A673 (cell line): ENCODE measurements at regions not wholly inside any gene's neighbourhood (a gene's known extent, or its start where the extent isn't known, plus 50 kb on each side); places are given as distances from the start of the nearest gene placed in this dataset.
A peak's percentile ranks its signal among the peaks of the same experiment; 100 is the strongest.

Experiments
- BruUV-seq: library from RNA; stranded (reverse); fragments of 400-500 nt; replicated peaks from 2 replicates; lab custom pipeline; 2021; lab: Mats Ljungman, UMichigan
- CTCF ChIA-PET: fragments of 300-600 bp; sonication (Branson Sonifier 250); formaldehyde crosslinking; loops from one replicate; lab custom pipeline; 2022; ENCODE audit warnings: antibody characterized with exemption; lab: Charles Lee
- POLR2A ChIA-PET: fragments of 300-600 bp; sonication (Branson Sonifier 250); formaldehyde crosslinking; loops from one replicate; lab custom pipeline; 2022; ENCODE audit warnings: antibody characterized with exemption; ENCODE audit not compliant: low non-redundant PET; lab: Charles Lee
- DNase-seq: peaks from one replicate; pipeline ENCODE4 v3.0.0-alpha.2; 2015; ENCODE audit warnings: low spot score
- H3K27ac ChIP-seq: fragments of 200-600 bp; sonication (generic); 2 replicates; pipeline ENCODE4 v1.5.1; 2016; ENCODE audit warnings: mixed run types, low read depth, mild to moderate bottlenecking, mixed read lengths, antibody characterized with exemption, low read length; ENCODE audit not compliant: poor library complexity, severe bottlenecking
- H3K27me3 ChIP-seq: fragments of 200-600 bp; sonication (generic); replicated peaks from 2 replicates; pipeline ENCODE4 v1.6.1; 2017; ENCODE audit warnings: mixed run types, low read depth, mild to moderate bottlenecking, mixed read lengths, antibody characterized with exemption, low read length; ENCODE audit not compliant: insufficient read depth, poor library complexity
- H3K36me3 ChIP-seq: fragments of 200-600 bp; sonication (generic); 2 replicates; pipeline ENCODE4 v1.6.1; 2016; ENCODE audit warnings: mixed run types, mild to moderate bottlenecking, mixed read lengths, antibody characterized with exemption, low read length; ENCODE audit not compliant: insufficient read depth, poor library complexity, severe bottlenecking
- H3K4me1 ChIP-seq: fragments of 200-600 bp; sonication (generic); 2 replicates; pipeline ENCODE4 v1.6.1; 2017; ENCODE audit warnings: mixed run types, mild to moderate bottlenecking, mixed read lengths, antibody characterized with exemption, low read length; ENCODE audit not compliant: insufficient read depth, poor library complexity, severe bottlenecking
- H3K4me3 ChIP-seq: fragments of 200-600 bp; sonication (generic); 2 replicates; pipeline ENCODE4 v1.5.1; 2016; ENCODE audit warnings: low read depth, mixed run types, mild to moderate bottlenecking, mixed read lengths, low read length; ENCODE audit not compliant: poor library complexity, severe bottlenecking
- H3K9me3 ChIP-seq: fragments of 200-600 bp; sonication (generic); 2 replicates; pipeline ENCODE4 v1.6.1; 2016; ENCODE audit warnings: mixed run types, low read depth, mild to moderate bottlenecking, mixed read lengths, antibody characterized with exemption, low read length; ENCODE audit not compliant: poor library complexity, severe bottlenecking
- EZH2 ChIP-seq: fragments of 200-600 bp; sonication (generic); IDR thresholded peaks from 2 replicates; pipeline ENCODE4 v1.6.1; 2017; ENCODE audit warnings: borderline replicate concordance, low read depth, mild to moderate bottlenecking, mixed read lengths, antibody characterized with exemption, low read length; ENCODE audit not compliant: poor library complexity, severe bottlenecking
- intact Hi-C: fragments of 100-400 bp; cut with micrococcal nuclease; formaldehyde crosslinking; loops from one replicate; pipeline ENCODE4 v1.10.0; 2022; ENCODE audit not compliant: unreplicated experiment
- TF ChIP-seq, protein P1 (sequence below): fragments of 300-800, 200-600 bp; sonication (generic); conservative IDR thresholded peaks from 2 replicates; pipeline ENCODE4 v1.5.1; 2017; ENCODE audit warnings: low read depth, mild to moderate bottlenecking, antibody characterized with exemption, low read length, moderate library complexity, mixed read lengths

DNA sequence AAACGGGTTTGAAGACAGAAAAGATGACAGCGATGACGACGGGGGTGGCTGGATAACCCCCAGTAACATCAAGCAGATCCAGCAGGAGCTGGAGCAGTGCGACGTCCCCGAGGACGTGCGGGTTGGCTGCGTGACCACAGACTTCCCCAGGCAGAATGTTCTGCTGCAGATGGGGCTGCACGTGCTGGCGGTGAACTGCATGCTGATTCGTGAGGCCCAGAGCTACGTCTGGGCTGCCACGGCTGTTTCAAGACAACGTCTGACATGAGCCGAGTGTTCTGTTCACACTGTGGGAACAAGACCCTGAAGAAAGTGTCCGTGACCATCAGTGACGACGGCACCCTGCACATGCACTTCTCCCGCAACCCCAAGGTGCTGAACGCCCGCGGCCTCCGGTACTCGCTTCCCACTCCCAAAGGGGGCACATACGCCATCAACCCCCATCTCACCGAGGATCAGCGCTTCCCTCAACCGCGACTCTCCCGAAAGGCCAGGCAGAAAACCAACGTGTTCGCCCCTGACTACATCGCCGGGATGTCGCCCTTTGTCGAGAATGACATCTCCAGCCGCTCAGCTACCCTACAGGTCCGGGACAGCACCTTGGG, 319.2 kb upstream of the SLC7A11 start:
- Histone ChIP-seq H3K36me3 (no peaks in the 10 kb centered on the region), H3K9me3 (no peaks in the 10 kb centered on the region), H3K4me1 (peaks cover 24% of the 10 kb centered on the region), H3K27ac (no peak overlapping the region), H3K4me3 (no peak overlapping the region), H3K27me3 (no peaks in the 10 kb centered on the region)
- intact Hi-C loops, result no loop called here
- ChIA-PET POLR2A (no interaction called here), CTCF (no interaction called here)
- DNase-seq, result no peak
- BruUV-seq, result no TSS peak
- TF ChIP-seq, protein P1, sequence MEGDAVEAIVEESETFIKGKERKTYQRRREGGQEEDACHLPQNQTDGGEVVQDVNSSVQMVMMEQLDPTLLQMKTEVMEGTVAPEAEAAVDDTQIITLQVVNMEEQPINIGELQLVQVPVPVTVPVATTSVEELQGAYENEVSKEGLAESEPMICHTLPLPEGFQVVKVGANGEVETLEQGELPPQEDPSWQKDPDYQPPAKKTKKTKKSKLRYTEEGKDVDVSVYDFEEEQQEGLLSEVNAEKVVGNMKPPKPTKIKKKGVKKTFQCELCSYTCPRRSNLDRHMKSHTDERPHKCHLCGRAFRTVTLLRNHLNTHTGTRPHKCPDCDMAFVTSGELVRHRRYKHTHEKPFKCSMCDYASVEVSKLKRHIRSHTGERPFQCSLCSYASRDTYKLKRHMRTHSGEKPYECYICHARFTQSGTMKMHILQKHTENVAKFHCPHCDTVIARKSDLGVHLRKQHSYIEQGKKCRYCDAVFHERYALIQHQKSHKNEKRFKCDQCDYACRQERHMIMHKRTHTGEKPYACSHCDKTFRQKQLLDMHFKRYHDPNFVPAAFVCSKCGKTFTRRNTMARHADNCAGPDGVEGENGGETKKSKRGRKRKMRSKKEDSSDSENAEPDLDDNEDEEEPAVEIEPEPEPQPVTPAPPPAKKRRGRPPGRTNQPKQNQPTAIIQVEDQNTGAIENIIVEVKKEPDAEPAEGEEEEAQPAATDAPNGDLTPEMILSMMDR, result no peak
- no peak for TF ChIP-seq EZH2

DNA sequence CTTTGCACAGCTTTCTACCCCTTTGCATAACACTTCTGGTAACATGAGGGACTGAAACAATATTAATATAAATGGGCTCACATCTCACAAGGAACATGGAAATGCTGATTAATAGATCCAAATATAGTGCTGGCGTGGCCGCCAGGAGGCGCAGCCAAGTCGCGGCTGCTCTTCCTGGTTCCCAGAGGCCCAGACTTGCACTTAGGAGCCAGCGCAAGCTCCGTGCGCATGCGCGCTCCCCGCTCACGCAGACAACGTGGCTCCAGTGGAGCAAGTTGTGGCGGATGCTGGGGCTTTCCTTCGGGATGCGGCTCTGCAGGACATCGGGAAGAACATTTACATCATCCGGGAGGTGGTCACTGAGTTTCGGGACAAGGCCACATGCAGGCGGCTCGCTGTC, 318.3 kb upstream of the SLC7A11 start:
- Histone ChIP-seq H3K4me3 (no peak overlapping the region), H3K4me1 (peaks cover 31% of the 10 kb centered on the region), H3K9me3 (no peaks in the 10 kb centered on the region), H3K36me3 (no peaks in the 10 kb centered on the region), H3K27me3 (no peaks in the 10 kb centered on the region), H3K27ac (no peak overlapping the region)
- BruUV-seq, result no TSS peak
- TF ChIP-seq EZH2, result no peak
- TF ChIP-seq, protein P1, result no peak
- intact Hi-C loops, result no loop called here
- ChIA-PET POLR2A (no interaction called here), CTCF (no interaction called here)
- no peak for DNase-seq

DNA sequence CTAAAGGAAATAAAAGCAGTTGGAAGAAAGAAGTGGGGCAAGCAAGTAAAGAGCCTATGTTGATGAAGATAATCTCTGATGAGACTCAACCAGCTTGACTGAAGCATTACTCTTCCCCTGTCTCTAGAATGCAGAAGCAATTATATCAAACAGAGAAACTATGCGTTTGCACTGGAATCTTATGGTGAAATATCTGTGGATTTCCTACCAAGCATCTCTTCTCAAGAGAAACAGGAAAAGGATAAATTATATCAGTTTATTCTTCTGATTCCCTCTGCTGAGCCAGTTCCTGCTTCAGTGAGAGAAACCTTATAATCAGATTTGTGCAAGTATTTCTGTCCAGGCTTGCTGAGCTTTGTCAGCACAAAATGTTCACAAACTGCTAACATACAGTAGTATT, 316.7 kb upstream of the SLC7A11 start:
- intact Hi-C loops, result loop anchor here (5.0 kb wide), 1 partner anchor 317 kb away; the partner anchor contains the start of gene SLC7A11
- H3K27me3 ChIP-seq, result no peaks in the 10 kb centered on the region
- peaks cover 41% of the 10 kb centered on the region for H3K4me1 ChIP-seq
- BruUV-seq, result no TSS peak
- DNase-seq, result peak; percentile 75
- TF ChIP-seq EZH2, result no peak
- TF ChIP-seq, protein P1, result no peak
- no peaks in the 10 kb centered on the region for H3K36me3 ChIP-seq
- peak overlapping the region; percentile 51 for H3K27ac ChIP-seq
- no peaks in the 10 kb centered on the region for H3K9me3 ChIP-seq
- CTCF ChIA-PET, result no interaction called here
- H3K4me3 ChIP-seq, result no peak overlapping the region
- POLR2A ChIA-PET, result no interaction called here
